ENCODE measurements at regions not wholly inside any gene's neighbourhood (a gene's known extent, or its start where the extent isn't known, plus 50 kb on each side); places are given as distances from the start of the nearest gene placed in this dataset.

GRCh38 chr1:164366014-164366413 is 193.0 kb upstream of the PBX1 start:
- H3K4me3 ChIP-seq (ENCODE audit: control insufficient read depth, low read depth, low read length) = no peak overlapping the region
- DNase-seq (ENCODE audit: low read depth) = no peak
- no peak for TF ChIP-seq CTCF (IDR thresholded peaks at IDR 0.05; ENCODE audit: control insufficient read depth, insufficient read depth, low read depth, low read length, missing control alignments)

- no peak for TF ChIP-seq CTCF (IDR thresholded peaks at IDR 0.05; ENCODE audit: control insufficient read depth, insufficient read depth, low read depth, low read length, missing control alignments)
- H3K4me3 ChIP-seq (ENCODE audit: control insufficient read depth, low read depth, low read length) = no peak overlapping the region
- DNase-seq (ENCODE audit: low read depth) = peak; percentile 18
Observed at GRCh38 chr1:164369698-164370365, 189.2 kb upstream of the PBX1 start.

- DNase-seq (ENCODE audit: low read depth) = peak; percentile 57
- H3K4me3 ChIP-seq (ENCODE audit: control insufficient read depth, low read depth, low read length) = no peak overlapping the region
- TF ChIP-seq CTCF (IDR thresholded peaks at IDR 0.05; ENCODE audit: control insufficient read depth, insufficient read depth, low read depth, low read length, missing control alignments) = no peak
Observed at GRCh38 chr1:164380893-164381292, 178.1 kb upstream of the PBX1 start.

GRCh38 chr1:164382384-164382783 is 176.6 kb upstream of the PBX1 start:
- no peak for TF ChIP-seq CTCF (IDR thresholded peaks at IDR 0.05; ENCODE audit: control insufficient read depth, insufficient read depth, low read depth, low read length, missing control alignments)
- H3K4me3 ChIP-seq (ENCODE audit: control insufficient read depth, low read depth, low read length) = no peak overlapping the region
- DNase-seq (ENCODE audit: low read depth) = no peak

GRCh38 chr1:164384262-164384661 is 174.7 kb upstream of the PBX1 start:
- no peak for DNase-seq (ENCODE audit: low read depth)
- no peak overlapping the region for H3K4me3 ChIP-seq (ENCODE audit: control insufficient read depth, low read depth, low read length)
- no peak for TF ChIP-seq CTCF (IDR thresholded peaks at IDR 0.05; ENCODE audit: control insufficient read depth, insufficient read depth, low read depth, low read length, missing control alignments)

GRCh38 chr1:164417016-164417704 is 141.8 kb upstream of the PBX1 start:
- TF ChIP-seq CTCF (IDR thresholded peaks at IDR 0.05; ENCODE audit: control insufficient read depth, insufficient read depth, low read depth, low read length, missing control alignments) = no peak
- no peak overlapping the region for H3K4me3 ChIP-seq (ENCODE audit: control insufficient read depth, low read depth, low read length)

More at GRCh38 chr1:164417016-164417704, 141.8 kb upstream of the PBX1 start:
- no peak for DNase-seq (ENCODE audit: low read depth)
